Neural crest cell (in vitro differentiated cells): ENCODE measurements at regions not wholly inside any gene's neighbourhood (a gene's known extent, or its start where the extent isn't known, plus 50 kb on each side); places are given as distances from the start of the nearest gene placed in this dataset.

Source experiments
- DNase-seq: peaks from one replicate; pipeline ENCODE4 v3.0.0; 2021; ENCODE audit warnings: low read depth, mixed read lengths, low spot score
- H3K27ac Mint-ChIP-seq: one replicate; pipeline ENCODE4 v1.8.0; 2021; ENCODE audit warnings: mild to moderate bottlenecking, mixed read lengths; ENCODE audit not compliant: unreplicated experiment
- H3K27me3 Mint-ChIP-seq: 2 replicates; pipeline ENCODE4 v1.8.0; 2021; ENCODE audit warnings: low read depth, mild to moderate bottlenecking, mixed read lengths
- H3K36me3 Mint-ChIP-seq: 2 replicates; pipeline ENCODE4 v1.8.0; 2021; ENCODE audit warnings: low read depth, mild to moderate bottlenecking, mixed read lengths
- H3K4me1 Mint-ChIP-seq: 2 replicates; pipeline ENCODE4 v1.8.0; 2021; ENCODE audit warnings: mixed read lengths
- H3K4me3 Mint-ChIP-seq: one replicate; pipeline ENCODE4 v1.8.0; 2021; ENCODE audit warnings: mild to moderate bottlenecking, mixed read lengths
- H3K9me3 Mint-ChIP-seq: 2 replicates; pipeline ENCODE4 v1.8.0; 2021; ENCODE audit warnings: mixed read lengths
- TF ChIP-seq, protein P1 (sequence below): fragments of 200-600 bp; sonication (generic); conservative IDR thresholded peaks from 2 replicates; pipeline ENCODE4 v1.5.0; 2021; ENCODE audit warnings: antibody characterized with exemption, mild to moderate bottlenecking

DNA sequence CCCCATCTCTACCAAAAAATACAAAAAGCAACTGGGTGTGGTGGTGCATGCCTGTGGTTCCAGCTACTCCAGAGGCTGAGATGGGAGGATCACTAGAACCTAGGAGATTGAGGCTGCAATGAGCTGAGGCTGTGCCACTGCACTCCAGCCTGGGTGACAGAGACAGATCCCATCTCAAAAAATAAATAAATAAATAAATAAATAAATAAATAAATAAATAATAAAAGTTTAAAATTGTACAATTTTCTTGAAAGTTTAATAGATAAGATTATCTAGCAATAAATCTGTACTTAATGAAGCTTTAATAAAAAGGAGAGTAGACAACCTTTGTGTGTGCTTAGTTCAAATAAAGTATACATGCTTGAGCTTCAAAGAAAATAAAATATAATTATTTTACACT lies 310.0 kb upstream of the LRIG3 start:
- TF ChIP-seq, protein P1, sequence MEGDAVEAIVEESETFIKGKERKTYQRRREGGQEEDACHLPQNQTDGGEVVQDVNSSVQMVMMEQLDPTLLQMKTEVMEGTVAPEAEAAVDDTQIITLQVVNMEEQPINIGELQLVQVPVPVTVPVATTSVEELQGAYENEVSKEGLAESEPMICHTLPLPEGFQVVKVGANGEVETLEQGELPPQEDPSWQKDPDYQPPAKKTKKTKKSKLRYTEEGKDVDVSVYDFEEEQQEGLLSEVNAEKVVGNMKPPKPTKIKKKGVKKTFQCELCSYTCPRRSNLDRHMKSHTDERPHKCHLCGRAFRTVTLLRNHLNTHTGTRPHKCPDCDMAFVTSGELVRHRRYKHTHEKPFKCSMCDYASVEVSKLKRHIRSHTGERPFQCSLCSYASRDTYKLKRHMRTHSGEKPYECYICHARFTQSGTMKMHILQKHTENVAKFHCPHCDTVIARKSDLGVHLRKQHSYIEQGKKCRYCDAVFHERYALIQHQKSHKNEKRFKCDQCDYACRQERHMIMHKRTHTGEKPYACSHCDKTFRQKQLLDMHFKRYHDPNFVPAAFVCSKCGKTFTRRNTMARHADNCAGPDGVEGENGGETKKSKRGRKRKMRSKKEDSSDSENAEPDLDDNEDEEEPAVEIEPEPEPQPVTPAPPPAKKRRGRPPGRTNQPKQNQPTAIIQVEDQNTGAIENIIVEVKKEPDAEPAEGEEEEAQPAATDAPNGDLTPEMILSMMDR: no peak
- Mint-ChIP-seq H3K27me3 (no peaks in the 10 kb centered on the region), H3K36me3 (peaks cover 8% of the 10 kb centered on the region), H3K9me3 (peaks cover 7% of the 10 kb centered on the region), H3K4me1 (no peaks in the 10 kb centered on the region), H3K27ac (no peak overlapping the region), H3K4me3 (no peak overlapping the region)
- DNase-seq: no peak

DNA sequence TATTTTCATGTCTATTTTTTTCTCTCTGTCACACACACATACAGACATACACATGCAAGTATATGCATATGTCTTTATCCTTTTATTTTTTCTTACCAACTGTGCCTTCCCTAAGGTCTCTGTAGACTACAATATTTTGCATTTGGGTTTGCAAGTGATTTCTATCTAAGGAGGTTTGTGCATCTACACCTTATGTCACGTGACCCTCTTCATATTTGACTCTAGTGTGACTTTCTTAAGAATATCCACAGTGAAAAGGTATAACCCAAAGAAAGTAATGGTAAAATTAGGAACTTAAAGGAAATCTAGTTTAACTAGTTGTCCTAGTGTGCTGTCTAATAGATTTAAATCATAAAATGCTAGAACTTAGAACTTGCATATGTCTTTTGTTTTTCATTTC lies 298.8 kb upstream of the LRIG3 start:
- Mint-ChIP-seq H3K36me3 (no peaks in the 10 kb centered on the region), H3K27ac (no peak overlapping the region)
- TF ChIP-seq, protein P1: no peak

DNA sequence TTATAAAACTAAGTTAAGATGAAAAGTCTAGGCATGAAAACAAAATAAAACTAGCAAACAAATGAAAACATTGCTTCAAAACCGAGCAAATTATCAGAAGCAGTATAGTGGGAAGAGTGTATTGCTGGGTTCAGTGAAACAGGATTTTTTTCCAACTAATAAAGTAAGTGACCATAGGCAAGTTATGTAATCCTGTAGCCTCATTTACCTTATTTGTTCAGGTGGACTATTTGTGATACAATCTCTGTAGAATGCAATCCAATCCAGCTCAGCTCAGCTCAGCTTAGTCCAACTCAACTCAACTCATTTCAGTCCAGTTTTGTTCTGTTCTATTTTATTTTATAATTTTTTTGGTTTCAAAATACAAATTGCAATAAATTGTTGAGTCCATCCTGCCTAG lies 276.7 kb upstream of the LRIG3 start:
- Mint-ChIP-seq H3K4me1 (no peaks in the 10 kb centered on the region), H3K36me3 (no peaks in the 10 kb centered on the region), H3K27ac (no peak overlapping the region), H3K27me3 (no peaks in the 10 kb centered on the region), H3K9me3 (no peaks in the 10 kb centered on the region), H3K4me3 (no peak overlapping the region)
- TF ChIP-seq, protein P1: no peak
- no peak for DNase-seq

More for the DNA sequence above, 298.8 kb upstream of the LRIG3 start:
- Mint-ChIP-seq H3K9me3 (peaks cover 3% of the 10 kb centered on the region), H3K27me3 (no peaks in the 10 kb centered on the region), H3K4me3 (no peak overlapping the region), H3K4me1 (no peaks in the 10 kb centered on the region)
- DNase-seq: no peak

DNA sequence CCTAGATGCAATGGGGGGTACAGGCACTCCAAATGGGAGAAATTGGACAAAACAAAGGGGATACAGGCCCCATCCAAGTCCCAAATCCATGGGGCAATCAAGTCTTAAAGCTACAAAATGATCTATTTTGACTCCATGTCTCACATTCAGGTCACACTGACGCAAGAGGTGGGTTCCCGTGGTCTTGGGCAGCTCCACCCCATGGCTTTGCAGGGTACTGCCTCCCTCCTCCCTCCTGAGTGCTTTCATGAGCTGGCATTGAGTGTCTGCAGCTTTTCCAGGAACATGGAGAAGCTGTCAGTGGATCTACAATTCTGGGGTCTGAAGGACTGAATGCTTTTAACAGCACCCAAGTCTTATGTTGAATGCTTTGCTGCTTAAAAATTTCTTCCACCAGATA lies 274.5 kb upstream of the LRIG3 start:
- no peak for DNase-seq
- H3K9me3 Mint-ChIP-seq: no peaks in the 10 kb centered on the region
- H3K4me3 Mint-ChIP-seq: no peak overlapping the region

DNA sequence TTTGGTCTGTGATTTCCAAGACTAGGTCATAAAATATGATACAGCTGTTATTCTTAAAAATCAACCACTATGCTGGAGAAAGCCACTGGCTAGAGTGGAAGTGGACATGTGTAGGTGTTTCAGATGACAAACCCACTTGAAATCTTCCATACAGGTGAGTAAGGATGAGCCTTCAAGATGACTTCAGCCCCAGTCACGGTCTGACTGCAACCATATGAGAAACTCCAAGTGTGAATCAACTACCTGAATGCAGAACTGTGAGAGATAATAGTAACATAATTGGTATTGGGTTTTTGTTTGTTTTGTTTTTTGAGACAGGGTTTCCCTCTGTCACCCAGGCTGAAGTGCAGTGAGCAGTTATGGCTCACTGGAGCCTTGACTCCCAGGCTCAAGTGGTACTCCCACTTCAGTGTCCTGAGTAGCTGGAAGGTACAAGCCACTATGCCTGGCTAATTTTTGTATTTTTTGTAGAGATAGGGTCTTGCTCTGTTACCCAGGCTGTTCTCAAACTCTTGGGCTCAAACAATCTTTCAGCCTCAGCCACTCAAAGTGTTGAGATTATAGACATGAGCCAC lies 273.3 kb upstream of the LRIG3 start:
- H3K36me3 Mint-ChIP-seq: no peaks in the 10 kb centered on the region
- no peak overlapping the region for H3K4me3 Mint-ChIP-seq
- TF ChIP-seq, protein P1: no peak
- no peak for DNase-seq
- no peaks in the 10 kb centered on the region for H3K4me1 Mint-ChIP-seq
- H3K27me3 Mint-ChIP-seq: no peaks in the 10 kb centered on the region
- no peak overlapping the region for H3K27ac Mint-ChIP-seq
- no peaks in the 10 kb centered on the region for H3K9me3 Mint-ChIP-seq

More for the DNA sequence above, 274.5 kb upstream of the LRIG3 start:
- Mint-ChIP-seq H3K36me3 (no peaks in the 10 kb centered on the region), H3K27me3 (no peaks in the 10 kb centered on the region), H3K27ac (no peak overlapping the region), H3K4me1 (no peaks in the 10 kb centered on the region)
- TF ChIP-seq, protein P1: no peak
